MM.1S (cell line): ENCODE measurements at regions not wholly inside any gene's neighbourhood (a gene's known extent, or its start where the extent isn't known, plus 50 kb on each side); places are given as distances from the start of the nearest gene placed in this dataset.

Experiments used
- DNase-seq: peaks from one replicate; pipeline ENCODE4 v3.0.0-alpha.2; 2015
- H2AFZ ChIP-seq: fragments of 300-600 bp; sonication (generic); 2 replicates; pipeline ENCODE4 v1.6.0; 2016; ENCODE audit warnings: antibody characterized with exemption, low read length
- H3F3A ChIP-seq: fragments of 300-600 bp; sonication (generic); 2 replicates; pipeline ENCODE4 v1.6.1; 2016; ENCODE audit warnings: mild to moderate bottlenecking, antibody characterized with exemption, low read length, moderate library complexity, mixed read lengths; ENCODE audit not compliant: insufficient read depth
- H3K27ac ChIP-seq: fragments of 300-600 bp; sonication (generic); 2 replicates; pipeline ENCODE4 v1.5.1; 2016; ENCODE audit warnings: mild to moderate bottlenecking, low read length
- H3K27me3 ChIP-seq: fragments of 300-600 bp; sonication (generic); replicated peaks from 2 replicates; pipeline ENCODE4 v1.6.0; 2016; ENCODE audit warnings: low read length; ENCODE audit not compliant: insufficient read depth
- H3K36me3 ChIP-seq: fragments of 300-600 bp; sonication (generic); replicated peaks from 2 replicates; pipeline ENCODE4 v1.6.1; 2016; ENCODE audit warnings: mild to moderate bottlenecking, low read length, mixed read lengths; ENCODE audit not compliant: insufficient read depth
- H3K4me1 ChIP-seq: fragments of 300-600 bp; sonication (generic); 2 replicates; pipeline ENCODE4 v1.6.1; 2016; ENCODE audit warnings: low read length, mixed read lengths
- H3K4me2 ChIP-seq: fragments of 300-600 bp; sonication (generic); 2 replicates; pipeline ENCODE4 v1.6.0; 2016; ENCODE audit warnings: low read depth, low read length
- H3K4me3 ChIP-seq: fragments of 300-600 bp; sonication (generic); 2 replicates; pipeline ENCODE4 v1.5.1; 2016; ENCODE audit warnings: low read length, mixed read lengths
- H3K79me2 ChIP-seq: fragments of 300-600 bp; sonication (generic); 2 replicates; pipeline ENCODE4 v1.6.1; 2016; ENCODE audit warnings: mixed run types, low read length, mixed read lengths
- H3K9ac ChIP-seq: fragments of 300-600 bp; sonication (generic); 2 replicates; pipeline ENCODE4 v1.6.1; 2016; ENCODE audit warnings: low read length, mixed read lengths
- H3K9me2 ChIP-seq: fragments of 300-600 bp; sonication (generic); replicated peaks from 2 replicates; pipeline ENCODE4 v1.6.1; 2016; ENCODE audit warnings: mild to moderate bottlenecking, low read length, mixed read lengths; ENCODE audit not compliant: insufficient read depth
- H3K9me3 ChIP-seq: fragments of 300-600 bp; sonication (generic); replicated peaks from 2 replicates; pipeline ENCODE4 v1.6.1; 2016; ENCODE audit warnings: mild to moderate bottlenecking, low read length, mixed read lengths; ENCODE audit not compliant: insufficient read depth
- H4K20me1 ChIP-seq: fragments of 300-600 bp; sonication (generic); 2 replicates; pipeline ENCODE4 v1.6.1; 2016; ENCODE audit warnings: mild to moderate bottlenecking, low read length, moderate library complexity, mixed read lengths; ENCODE audit not compliant: insufficient read depth
- EZH2 ChIP-seq: fragments of 300-600 bp; sonication (generic); optimal IDR thresholded peaks from 2 replicates; pipeline ENCODE3; 2017; ENCODE audit warnings: low read depth, mild to moderate bottlenecking, antibody characterized with exemption, low read length, mixed read lengths
- EZH2phosphoT487 ChIP-seq: fragments of 300-600 bp; sonication (generic); IDR thresholded peaks from 2 replicates; pipeline ENCODE4 v1.6.1; 2018; ENCODE audit warnings: antibody characterized with exemption, low read length
- TF ChIP-seq, protein P1 (sequence below): fragments of 300-600 bp; sonication (generic); IDR thresholded peaks from 2 replicates; pipeline ENCODE4 v1.5.1; 2016; ENCODE audit warnings: antibody characterized with exemption, low read length, mixed read lengths

DNA sequence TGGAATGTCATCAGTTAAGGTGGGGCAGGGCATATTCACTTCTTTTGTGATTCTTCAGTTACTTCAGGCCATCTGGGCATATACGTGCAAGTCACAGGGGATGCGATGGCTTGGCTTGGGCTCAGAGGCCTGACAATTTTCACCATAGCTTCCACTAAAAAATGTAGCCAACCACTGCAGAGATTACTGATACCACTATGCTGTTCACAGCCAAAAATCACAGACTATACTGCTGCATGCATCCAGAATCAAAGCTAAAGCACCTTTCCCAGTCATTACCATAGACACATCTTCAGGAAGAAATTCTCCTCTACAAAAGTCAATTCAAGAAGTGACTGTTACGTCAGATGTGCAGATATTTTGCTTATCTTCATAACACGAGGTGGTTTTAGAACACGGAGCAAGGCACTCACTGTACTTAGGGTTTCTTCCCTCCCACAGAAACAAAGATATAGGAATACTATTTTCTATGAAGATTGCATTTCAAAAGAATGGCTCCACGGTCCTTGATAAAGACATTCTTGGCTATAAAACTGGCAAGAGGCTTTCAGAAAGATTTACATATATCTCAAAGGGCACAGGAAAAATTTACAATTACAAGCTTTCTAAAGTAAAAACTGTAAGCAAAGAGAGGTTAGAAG, 1556.6 kb upstream of the PRR20A start:
- no peaks in the 10 kb centered on the region for H3K9me3 ChIP-seq
- H3K79me2 ChIP-seq = no peaks in the 10 kb centered on the region
- no peaks in the 10 kb centered on the region for H3F3A ChIP-seq
- H3K4me1 ChIP-seq = no peaks in the 10 kb centered on the region
- H3K4me2 ChIP-seq = no peak overlapping the region
- H2AFZ ChIP-seq = no peak overlapping the region
- H3K9ac ChIP-seq = no peak overlapping the region
- no peak overlapping the region for H3K27ac ChIP-seq
- no peak for TF ChIP-seq EZH2
- TF ChIP-seq, protein P1, sequence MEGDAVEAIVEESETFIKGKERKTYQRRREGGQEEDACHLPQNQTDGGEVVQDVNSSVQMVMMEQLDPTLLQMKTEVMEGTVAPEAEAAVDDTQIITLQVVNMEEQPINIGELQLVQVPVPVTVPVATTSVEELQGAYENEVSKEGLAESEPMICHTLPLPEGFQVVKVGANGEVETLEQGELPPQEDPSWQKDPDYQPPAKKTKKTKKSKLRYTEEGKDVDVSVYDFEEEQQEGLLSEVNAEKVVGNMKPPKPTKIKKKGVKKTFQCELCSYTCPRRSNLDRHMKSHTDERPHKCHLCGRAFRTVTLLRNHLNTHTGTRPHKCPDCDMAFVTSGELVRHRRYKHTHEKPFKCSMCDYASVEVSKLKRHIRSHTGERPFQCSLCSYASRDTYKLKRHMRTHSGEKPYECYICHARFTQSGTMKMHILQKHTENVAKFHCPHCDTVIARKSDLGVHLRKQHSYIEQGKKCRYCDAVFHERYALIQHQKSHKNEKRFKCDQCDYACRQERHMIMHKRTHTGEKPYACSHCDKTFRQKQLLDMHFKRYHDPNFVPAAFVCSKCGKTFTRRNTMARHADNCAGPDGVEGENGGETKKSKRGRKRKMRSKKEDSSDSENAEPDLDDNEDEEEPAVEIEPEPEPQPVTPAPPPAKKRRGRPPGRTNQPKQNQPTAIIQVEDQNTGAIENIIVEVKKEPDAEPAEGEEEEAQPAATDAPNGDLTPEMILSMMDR = no peak
- no peak for TF ChIP-seq EZH2phosphoT487
- H4K20me1 ChIP-seq = no peaks in the 10 kb centered on the region
- no peaks in the 10 kb centered on the region for H3K27me3 ChIP-seq
- H3K36me3 ChIP-seq = no peaks in the 10 kb centered on the region
- DNase-seq = no peak
- no peaks in the 10 kb centered on the region for H3K9me2 ChIP-seq
- H3K4me3 ChIP-seq = no peak overlapping the region

DNA sequence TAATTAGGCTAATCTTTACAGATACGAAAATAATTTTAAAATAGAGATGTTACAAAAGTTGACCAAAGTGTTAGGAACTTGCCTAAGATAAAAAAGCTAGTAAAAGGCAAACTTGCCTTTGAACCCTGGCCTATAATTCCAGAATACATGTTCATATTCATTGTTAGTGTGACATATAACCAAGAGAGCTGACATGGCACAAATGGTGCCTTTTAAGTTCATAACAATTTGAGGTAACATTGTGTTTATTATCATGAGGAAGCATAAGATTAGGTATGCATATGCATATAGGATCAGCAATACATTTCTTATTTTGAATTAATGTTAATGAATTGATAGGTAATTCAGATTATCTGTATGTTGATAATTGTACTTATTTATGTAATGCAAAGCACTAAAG, 1537.9 kb upstream of the PRR20A start:
- Histone ChIP-seq H3K4me1 (no peaks in the 10 kb centered on the region), H3K27ac (no peak overlapping the region), H3K9me3 (no peaks in the 10 kb centered on the region), H3K4me3 (no peak overlapping the region), H3K79me2 (no peaks in the 10 kb centered on the region), H3F3A (no peaks in the 10 kb centered on the region), H4K20me1 (no peaks in the 10 kb centered on the region), H3K4me2 (no peak overlapping the region), H3K27me3 (no peaks in the 10 kb centered on the region), H3K36me3 (no peaks in the 10 kb centered on the region), H2AFZ (no peak overlapping the region), H3K9me2 (no peaks in the 10 kb centered on the region), H3K9ac (no peak overlapping the region)
- TF ChIP-seq EZH2phosphoT487 (no peak), EZH2 (no peak)
- TF ChIP-seq, protein P1 = no peak
- no peak for DNase-seq

DNA sequence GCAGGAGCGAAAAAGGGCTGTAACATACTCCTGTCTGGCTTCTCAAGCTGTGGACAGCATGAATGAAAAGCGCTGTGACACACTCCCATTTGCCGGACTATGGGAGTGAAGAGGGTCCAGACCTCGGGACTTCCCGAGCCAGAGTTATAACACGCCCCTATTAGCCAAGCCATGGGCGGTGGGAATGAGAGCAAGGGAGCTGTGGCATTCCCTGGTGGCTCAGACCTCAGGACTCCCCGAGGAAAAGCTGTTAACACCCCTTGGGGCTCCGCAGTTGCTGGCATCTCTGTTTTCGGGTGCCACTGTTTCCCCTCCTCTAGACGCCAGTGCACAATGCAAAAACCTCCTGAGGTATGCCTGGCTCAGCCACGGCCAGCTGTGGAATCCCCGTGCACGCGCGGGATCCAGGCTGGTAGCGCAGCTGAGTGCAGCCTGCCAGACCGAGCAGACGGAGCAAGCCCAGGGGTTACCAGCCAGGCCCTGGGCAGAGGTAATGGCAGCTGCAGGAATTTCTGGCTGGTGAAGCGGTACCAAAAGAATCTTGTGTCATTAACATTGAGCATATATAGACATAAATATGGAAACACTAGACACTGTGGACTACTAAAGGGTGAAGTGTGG, 1534.6 kb upstream of the PRR20A start:
- no peak overlapping the region for H2AFZ ChIP-seq
- no peak for DNase-seq

More for the DNA sequence above, 1534.6 kb upstream of the PRR20A start:
- no peaks in the 10 kb centered on the region for H3K36me3 ChIP-seq
- H3F3A ChIP-seq = no peaks in the 10 kb centered on the region
- H3K9me3 ChIP-seq = no peaks in the 10 kb centered on the region
- no peak overlapping the region for H3K4me3 ChIP-seq
- no peaks in the 10 kb centered on the region for H3K4me1 ChIP-seq
- no peaks in the 10 kb centered on the region for H3K79me2 ChIP-seq
- H3K27ac ChIP-seq = no peak overlapping the region
- TF ChIP-seq EZH2 (no peak), EZH2phosphoT487 (no peak)
- TF ChIP-seq, protein P1 = no peak
- H3K27me3 ChIP-seq = no peaks in the 10 kb centered on the region
- H4K20me1 ChIP-seq = no peaks in the 10 kb centered on the region
- H3K4me2 ChIP-seq = no peak overlapping the region
- H3K9ac ChIP-seq = no peak overlapping the region
- no peaks in the 10 kb centered on the region for H3K9me2 ChIP-seq
